GM18907 (cell line): ENCODE measurements at regions not wholly inside any gene's neighbourhood (a gene's known extent, or its start where the extent isn't known, plus 50 kb on each side); places are given as distances from the start of the nearest gene placed in this dataset.

ENCODE experiments used
- ATAC-seq: cut with Tn5 transposase; IDR thresholded peaks from one replicate; pipeline ENCODE4 v1.9.1; 2021; ENCODE audit warnings: mild to moderate bottlenecking, moderate library complexity; ENCODE audit not compliant: unreplicated experiment

- peak; percentile 76 for ATAC-seq
These were observed 53.4 kb upstream of the PRKACB start for GRCh38 chr1:84090447-84091245.

GRCh38 chr1:84089867-84090266, 54.2 kb upstream of the PRKACB start:
- no peak for ATAC-seq

- ATAC-seq: no peak
These were observed 54.6 kb upstream of the PRKACB start for GRCh38 chr1:84089465-84089864.

- ATAC-seq: no peak
These were observed 57.5 kb upstream of the PRKACB start for GRCh38 chr1:84086616-84087015.

GRCh38 chr1:84086189-84086588, 57.9 kb upstream of the PRKACB start:
- ATAC-seq: no peak

- no peak for ATAC-seq
These were observed 60.8 kb upstream of the PRKACB start for GRCh38 chr1:84083307-84083706.

GRCh38 chr1:84078842-84079202, 65.2 kb upstream of the PRKACB start:
- ATAC-seq: no peak

- ATAC-seq: peak; percentile 60
These were observed 65.8 kb upstream of the PRKACB start for GRCh38 chr1:84078108-84078841.

GRCh38 chr1:84077476-84078107, 66.5 kb upstream of the PRKACB start:
- peak; percentile 96 for ATAC-seq

- ATAC-seq: no peak
These were observed 70.8 kb upstream of the PRKACB start for GRCh38 chr1:84073266-84073665.

GRCh38 chr1:84069236-84069845, 70.4 kb upstream of the TTLL7 start:
- no peak for ATAC-seq

GRCh38 chr1:84062496-84062895, 63.6 kb upstream of the TTLL7 start:
- ATAC-seq: no peak

GRCh38 chr1:84061336-84061735, 62.4 kb upstream of the TTLL7 start:
- ATAC-seq: no peak

- ATAC-seq: no peak
These were observed 61.8 kb upstream of the TTLL7 start for GRCh38 chr1:84060781-84061180.

GRCh38 chr1:84048820-84049219, 49.9 kb upstream of the TTLL7 start:
- ATAC-seq: no peak
